HG03135 (cell line): ENCODE measurements at regions not wholly inside any gene's neighbourhood (a gene's known extent, or its start where the extent isn't known, plus 50 kb on each side); places are given as distances from the start of the nearest gene placed in this dataset.
"Not testable (repeated sequence)": the region's sequence is repeated elsewhere in the genome, so short reads cannot be mapped to it uniquely, and the experiment has no call there.

Experiments used
- ATAC-seq: cut with Tn5 transposase; IDR thresholded peaks from one replicate; pipeline ENCODE4 v1.9.1; 2021; ENCODE audit warnings: mild to moderate bottlenecking, moderate library complexity; ENCODE audit not compliant: unreplicated experiment

- ATAC-seq, result no peak
These were observed 84.3 kb upstream of the TAB2 start for GRCh38 chr6:149233056-149233715.

- ATAC-seq, result no peak
These were observed 83.2 kb upstream of the TAB2 start for GRCh38 chr6:149234051-149234962.

GRCh38 chr6:149235130-149235561 lies 82.4 kb upstream of the TAB2 start:
- peak; percentile 86 for ATAC-seq

GRCh38 chr6:149236589-149236988 lies 80.9 kb upstream of the TAB2 start:
- no peak for ATAC-seq

- no peak for ATAC-seq
These were observed 80.0 kb upstream of the TAB2 start for GRCh38 chr6:149237464-149237863.

GRCh38 chr6:149239573-149240209 lies 77.8 kb upstream of the TAB2 start:
- ATAC-seq, result no peak

- ATAC-seq, result no peak
These were observed 74.6 kb upstream of the TAB2 start for GRCh38 chr6:149242883-149243282.

GRCh38 chr6:149244105-149244504 lies 73.4 kb upstream of the TAB2 start:
- no peak for ATAC-seq

GRCh38 chr6:149246691-149247384 lies 70.7 kb upstream of the TAB2 start:
- peak; percentile 96 for ATAC-seq

GRCh38 chr6:149247385-149247763 lies 70.1 kb upstream of the TAB2 start:
- ATAC-seq, result no peak

GRCh38 chr6:149248263-149248662 lies 69.2 kb upstream of the TAB2 start:
- ATAC-seq, result not testable (repeated sequence)

GRCh38 chr6:149248693-149249369 lies 68.7 kb upstream of the TAB2 start:
- ATAC-seq, result no peak

GRCh38 chr6:149249370-149250357 lies 67.8 kb upstream of the TAB2 start:
- ATAC-seq, result no peak

- no peak for ATAC-seq
These were observed 66.6 kb upstream of the TAB2 start for GRCh38 chr6:149250951-149251350.

GRCh38 chr6:149252622-149253021 lies 64.9 kb upstream of the TAB2 start:
- no peak for ATAC-seq

GRCh38 chr6:149254253-149254652 lies 63.3 kb upstream of the TAB2 start:
- ATAC-seq, result no peak

- ATAC-seq, result no peak
These were observed 57.8 kb upstream of the TAB2 start for GRCh38 chr6:149259753-149260152.

- ATAC-seq, result no peak
These were observed 57.2 kb upstream of the TAB2 start for GRCh38 chr6:149260214-149260874.
